Suppressor macrophage (primary cell): ENCODE measurements at regions not wholly inside any gene's neighbourhood (a gene's known extent, or its start where the extent isn't known, plus 50 kb on each side); places are given as distances from the start of the nearest gene placed in this dataset.

ENCODE experiments used
- DNase-seq, 4 experiments: peaks; one replicate each; pipeline ENCODE4 v3.0.0-alpha.2; 2020 to 2022

GRCh38 chr17:13740686-13741085 lies 139.0 kb upstream of the HS3ST3A1 start:
- peak in 2 of 4 experiments; percentile 13 to 40 for DNase-seq

GRCh38 chr17:13741744-13742143 lies 140.0 kb upstream of the HS3ST3A1 start:
- DNase-seq = no peak

DNA sequence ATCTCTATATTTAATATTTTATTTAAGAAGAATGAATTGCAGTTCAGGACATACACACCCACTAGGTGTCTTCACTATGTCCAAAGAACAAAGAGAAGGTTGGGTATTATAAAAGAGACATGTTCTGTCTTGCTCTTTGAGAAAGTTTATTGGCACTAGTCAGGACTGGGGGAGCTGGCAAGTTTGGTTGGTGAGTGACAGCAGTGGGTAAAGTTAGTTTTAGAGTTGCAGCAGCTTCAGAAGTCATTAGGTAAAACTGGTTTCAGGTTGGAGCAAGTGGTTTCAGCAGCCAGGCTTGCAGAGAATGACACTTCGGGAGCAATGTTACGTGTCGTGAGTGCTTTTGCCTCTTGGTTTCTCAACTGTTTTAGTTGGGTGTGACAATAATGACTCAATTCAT lies 142.2 kb upstream of the HS3ST3A1 start:
- DNase-seq = no peak

DNA sequence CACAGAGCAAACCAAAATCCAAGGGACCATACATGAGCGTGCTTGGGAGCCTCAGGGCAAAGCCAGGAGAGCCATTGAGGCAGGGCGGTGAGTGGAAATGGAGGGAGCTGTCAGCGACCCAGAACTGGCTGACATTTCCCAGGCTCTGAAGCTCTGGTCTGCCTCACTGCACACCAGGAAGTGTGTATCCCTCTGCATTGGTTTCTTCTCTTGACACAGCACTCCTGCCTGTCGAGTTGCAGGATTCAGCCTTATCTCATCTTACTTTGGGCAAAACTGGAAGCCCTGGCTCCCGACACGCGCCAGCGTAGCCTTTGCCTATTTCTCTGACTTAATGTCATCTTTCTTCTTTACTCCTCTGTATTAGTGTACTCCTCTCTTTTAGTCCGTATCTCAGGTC lies 144.7 kb upstream of the HS3ST3A1 start:
- no peak for DNase-seq

GRCh38 chr17:13749166-13749890 lies 147.6 kb upstream of the HS3ST3A1 start:
- no peak for DNase-seq

DNA sequence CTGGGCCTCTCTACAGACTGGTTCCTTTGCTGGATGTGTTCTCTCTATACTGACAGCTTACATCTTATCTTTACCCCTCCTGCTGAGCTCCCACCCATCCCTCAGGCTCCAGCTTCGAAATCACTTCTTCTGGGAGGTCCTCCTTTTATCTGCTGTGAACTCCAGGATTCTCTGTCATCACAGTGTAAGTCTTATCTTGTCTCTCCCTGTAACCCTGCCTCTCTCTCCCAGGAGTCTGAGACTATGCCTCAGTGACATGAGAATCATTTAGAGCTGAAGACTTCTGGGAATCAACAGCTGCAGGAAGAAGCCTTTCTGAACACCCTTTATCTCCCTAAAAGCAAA lies 148.1 kb upstream of the HS3ST3A1 start:
- DNase-seq = no peak

DNA sequence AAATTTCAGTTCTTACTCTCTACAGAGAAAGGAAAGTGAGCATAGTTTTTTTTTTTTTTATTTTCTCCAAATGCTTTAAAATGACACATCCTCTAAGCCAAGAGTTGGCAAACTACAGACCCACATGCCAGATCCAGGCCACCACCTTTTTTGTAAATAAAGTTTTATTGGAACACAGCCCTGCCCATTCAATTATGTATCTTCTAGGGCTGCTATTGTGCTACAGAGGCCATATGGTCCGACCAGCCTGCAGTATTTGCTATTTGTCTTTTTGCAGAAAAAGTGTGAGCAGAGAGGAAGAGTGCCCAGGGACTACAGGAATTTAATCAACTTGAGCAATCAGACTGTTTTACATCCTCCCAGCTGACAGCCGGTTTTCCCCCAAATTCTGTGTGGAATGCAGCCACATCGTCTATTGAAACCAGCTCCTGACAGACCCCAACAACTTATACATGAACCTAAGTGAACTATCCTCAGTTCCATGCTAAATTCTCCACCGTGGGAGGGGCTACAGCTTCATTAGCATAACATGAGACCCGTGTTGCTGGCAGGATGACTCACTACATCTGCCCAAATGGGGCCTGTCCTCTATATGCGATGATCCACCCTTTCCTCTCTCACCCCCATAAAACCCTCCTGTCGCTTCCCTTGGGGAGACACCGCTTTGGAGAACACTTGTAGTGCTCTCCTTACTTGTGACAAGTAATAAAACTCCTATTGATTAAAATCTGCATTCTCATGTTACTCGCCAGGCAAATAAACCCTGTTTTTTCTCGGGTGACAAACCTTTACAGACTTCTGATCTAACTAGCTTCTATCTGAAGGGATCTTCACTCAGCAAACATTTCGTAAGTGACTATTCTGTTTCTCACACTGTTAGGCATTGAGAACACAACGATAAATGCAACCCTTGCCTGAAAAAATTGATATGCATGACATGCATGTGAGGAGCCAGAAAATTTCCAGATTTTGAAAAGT lies 149.4 kb upstream of the HS3ST3A1 start:
- no peak for DNase-seq

GRCh38 chr17:13753154-13753553 lies 151.4 kb upstream of the HS3ST3A1 start:
- DNase-seq = no peak

GRCh38 chr17:13753771-13754170 lies 152.0 kb upstream of the HS3ST3A1 start:
- DNase-seq = no peak

DNA sequence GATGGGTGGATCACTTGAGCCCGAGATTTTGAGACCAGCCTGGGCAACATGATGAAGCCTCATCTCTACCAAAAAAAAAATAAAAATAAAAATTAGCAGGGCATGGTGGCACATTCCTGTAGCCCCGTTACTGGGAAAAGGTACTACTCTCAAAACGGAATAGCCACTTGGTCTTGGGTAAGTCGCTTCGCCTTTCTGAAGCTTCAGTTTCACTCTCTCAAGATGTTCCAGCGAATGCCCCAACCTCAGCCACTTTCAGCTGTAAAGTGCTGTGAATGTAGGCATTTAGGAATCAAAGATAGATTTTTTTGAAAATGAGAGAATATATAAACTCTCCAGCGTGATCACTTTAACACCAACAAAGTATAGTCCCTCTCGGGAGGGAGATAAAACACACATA lies 154.1 kb upstream of the HS3ST3A1 start:
- DNase-seq = no peak

- no peak for DNase-seq
These were observed 155.0 kb upstream of the HS3ST3A1 start for GRCh38 chr17:13756763-13757162.

GRCh38 chr17:13757871-13758270 lies 156.1 kb upstream of the HS3ST3A1 start:
- DNase-seq = no peak

GRCh38 chr17:13759518-13760335 lies 158.0 kb upstream of the HS3ST3A1 start:
- no peak for DNase-seq

GRCh38 chr17:13761038-13761603 lies 159.4 kb upstream of the HS3ST3A1 start:
- no peak for DNase-seq

DNA sequence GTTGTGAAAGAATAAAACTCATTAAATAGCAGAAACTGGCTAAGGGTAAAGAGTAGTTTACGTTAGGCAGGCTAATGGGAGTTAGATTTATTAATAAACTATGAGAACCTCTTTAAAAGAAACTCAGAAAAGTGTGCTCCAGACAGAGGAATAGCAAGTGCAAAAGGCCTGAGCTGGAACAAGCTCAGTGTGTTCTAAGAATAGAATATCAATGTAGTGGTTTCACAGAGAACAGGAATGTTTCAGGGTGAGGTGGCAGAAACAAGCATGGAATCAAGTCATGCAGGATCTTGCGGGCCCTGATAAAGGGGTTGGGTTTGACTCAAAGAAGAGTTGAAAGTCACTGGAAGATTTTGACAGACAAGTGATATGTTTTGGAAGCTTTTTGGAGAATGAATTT lies 164.0 kb upstream of the HS3ST3A1 start:
- no peak for DNase-seq

GRCh38 chr17:13770702-13771101 lies 169.0 kb upstream of the HS3ST3A1 start:
- no peak for DNase-seq

- DNase-seq = no peak
These were observed 173.7 kb upstream of the HS3ST3A1 start for GRCh38 chr17:13775450-13775849.

- DNase-seq = no peak
These were observed 174.4 kb upstream of the HS3ST3A1 start for GRCh38 chr17:13776027-13776551.

GRCh38 chr17:13777003-13777402 lies 175.3 kb upstream of the HS3ST3A1 start:
- DNase-seq = no peak

DNA sequence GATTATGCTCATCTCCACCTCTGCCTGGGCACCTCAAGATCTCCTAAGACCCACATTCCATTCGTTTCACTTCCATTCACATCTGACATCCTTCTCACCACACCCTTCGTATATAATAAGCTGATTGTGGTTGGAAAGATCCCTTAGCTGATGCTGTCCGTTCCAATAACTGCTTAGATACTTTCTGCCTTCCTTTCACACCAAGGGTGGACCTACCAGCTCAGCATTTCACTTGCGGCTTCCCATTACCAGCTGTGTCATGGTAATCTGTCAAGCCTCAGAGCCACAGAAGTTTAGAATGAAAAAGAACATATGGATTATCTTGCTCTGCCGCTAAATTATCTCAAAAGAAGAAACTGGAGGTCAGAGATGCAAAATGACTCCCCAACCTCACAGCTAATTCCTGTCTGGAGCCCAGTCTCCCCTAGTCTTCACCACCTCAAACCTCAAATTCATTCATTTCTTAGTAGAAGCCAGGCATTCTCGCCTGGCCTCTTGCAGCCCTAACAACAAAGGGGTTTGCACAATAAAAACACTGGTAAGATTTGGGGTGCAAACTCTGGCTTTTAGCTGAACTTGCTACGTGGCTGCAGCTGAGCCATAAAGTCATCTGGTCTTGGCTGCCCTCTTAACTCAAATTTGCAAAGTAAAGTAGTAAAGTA lies 182.8 kb upstream of the HS3ST3A1 start:
- no peak for DNase-seq

GRCh38 chr17:13785981-13786598 lies 184.4 kb upstream of the HS3ST3A1 start:
- DNase-seq = no peak
